GM12891 (cell line): ENCODE measurements at regions not wholly inside any gene's neighbourhood (a gene's known extent, or its start where the extent isn't known, plus 50 kb on each side); places are given as distances from the start of the nearest gene placed in this dataset.

ENCODE experiments used
- PAX5 ChIP-seq: IDR thresholded peaks from 2 replicates; pipeline ENCODE4 v1.6.1; 2011; ENCODE audit warnings: low read length, moderate library complexity, mild to moderate bottlenecking; ENCODE audit not compliant: insufficient read depth, severe bottlenecking
- POLR2A ChIP-seq: IDR thresholded peaks from 2 replicates; pipeline ENCODE4 v1.6.1; 2011; ENCODE audit warnings: low read depth, low read length, control low read depth
- POLR2AphosphoS5 ChIP-seq: IDR thresholded peaks from 2 replicates; pipeline ENCODE4 v1.6.1; 2011; ENCODE audit warnings: low read depth, low read length, control low read depth
- TAF1 ChIP-seq: IDR thresholded peaks from 2 replicates; pipeline ENCODE4 v1.6.1; 2011; ENCODE audit warnings: low read depth, low read length, control low read depth

DNA sequence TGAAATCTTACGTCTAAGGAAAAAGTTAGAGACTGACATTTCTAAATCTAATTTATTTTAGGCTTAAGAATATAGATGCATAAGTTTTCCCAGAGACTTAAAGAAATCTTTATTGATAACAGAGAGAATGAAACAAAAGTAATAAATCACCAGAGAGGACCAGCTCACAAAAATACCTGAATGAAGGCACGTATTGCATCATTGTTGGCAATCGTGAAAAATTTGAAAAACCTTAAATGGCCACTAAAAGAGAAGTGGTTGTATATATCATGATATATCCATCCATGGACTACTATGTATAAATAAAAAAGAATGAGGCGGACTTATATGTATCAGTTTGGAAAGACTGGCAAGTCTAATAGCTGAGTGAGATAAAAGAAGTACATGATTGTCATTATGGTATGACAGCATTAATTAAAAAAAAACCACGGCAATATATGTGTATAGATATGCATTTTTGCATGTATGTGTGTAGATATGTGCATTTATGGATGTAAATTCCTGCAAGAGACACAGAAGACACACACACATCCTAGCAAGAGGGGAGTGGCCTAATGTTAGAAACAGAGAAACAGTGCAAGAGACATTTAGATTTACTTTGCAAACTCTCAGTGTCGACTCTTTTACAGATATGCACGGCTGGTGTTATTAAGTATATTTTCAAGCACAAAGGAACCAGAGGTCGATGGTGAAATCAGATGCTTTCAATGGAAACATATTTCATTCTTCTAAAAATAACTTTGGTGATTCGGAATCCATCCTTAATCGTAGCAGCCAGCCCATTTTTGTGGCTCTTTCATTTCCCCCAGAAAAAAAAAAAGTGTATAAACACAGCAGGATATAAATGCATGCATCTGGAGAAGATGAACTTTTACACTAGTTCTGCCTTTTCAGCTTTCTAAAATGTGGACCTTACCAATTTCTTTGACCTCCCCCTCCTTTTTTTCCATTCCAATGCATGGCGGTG, 156.1 kb upstream of the SALL4 start:
- no peak for TF ChIP-seq TAF1
- TF ChIP-seq POLR2AphosphoS5: no peak
- TF ChIP-seq PAX5: no peak
- TF ChIP-seq POLR2A: no peak
